Choroid plexus epithelial cell (primary cell): ENCODE measurements at regions not wholly inside any gene's neighbourhood (a gene's known extent, or its start where the extent isn't known, plus 50 kb on each side); places are given as distances from the start of the nearest gene placed in this dataset.

ENCODE experiments used
- DNase-seq: peaks from one replicate; pipeline ENCODE4 v3.0.0-alpha.2; 2010; ENCODE audit warnings: low read depth
- H3K4me3 ChIP-seq: 2 replicates; pipeline ENCODE4 v1.5.1; 2011; ENCODE audit warnings: low read depth, mild to moderate bottlenecking, control low read depth, low read length, moderate library complexity
- TF ChIP-seq, protein P1 (sequence below): conservative IDR thresholded peaks from 2 replicates; pipeline ENCODE4 v1.5.1; 2011; ENCODE audit warnings: low read depth, mild to moderate bottlenecking, control low read depth, inconsistent platforms, low read length, moderate library complexity

DNA sequence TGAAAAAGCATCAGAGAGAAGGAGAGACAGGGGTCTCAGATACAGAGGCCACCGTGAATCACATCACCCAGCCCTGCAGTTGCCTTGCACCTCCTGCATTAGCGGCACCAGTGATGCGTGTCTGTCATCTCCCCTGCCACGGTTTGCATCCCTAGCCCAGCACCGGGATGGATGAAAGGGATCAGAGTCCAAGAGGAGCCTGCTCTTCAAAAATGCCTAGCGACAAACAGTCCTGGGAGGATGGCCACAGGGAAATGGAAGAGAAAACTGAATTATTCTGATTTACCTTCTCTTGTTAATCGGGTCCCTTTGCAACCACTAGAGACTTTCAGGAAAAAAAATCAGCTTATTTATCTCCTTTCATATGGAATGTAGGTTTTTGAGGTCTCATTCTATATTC, 495.6 kb upstream of the KIRREL3 start:
- no peak for DNase-seq
- H3K4me3 ChIP-seq: no peak overlapping the region
- TF ChIP-seq, protein P1, sequence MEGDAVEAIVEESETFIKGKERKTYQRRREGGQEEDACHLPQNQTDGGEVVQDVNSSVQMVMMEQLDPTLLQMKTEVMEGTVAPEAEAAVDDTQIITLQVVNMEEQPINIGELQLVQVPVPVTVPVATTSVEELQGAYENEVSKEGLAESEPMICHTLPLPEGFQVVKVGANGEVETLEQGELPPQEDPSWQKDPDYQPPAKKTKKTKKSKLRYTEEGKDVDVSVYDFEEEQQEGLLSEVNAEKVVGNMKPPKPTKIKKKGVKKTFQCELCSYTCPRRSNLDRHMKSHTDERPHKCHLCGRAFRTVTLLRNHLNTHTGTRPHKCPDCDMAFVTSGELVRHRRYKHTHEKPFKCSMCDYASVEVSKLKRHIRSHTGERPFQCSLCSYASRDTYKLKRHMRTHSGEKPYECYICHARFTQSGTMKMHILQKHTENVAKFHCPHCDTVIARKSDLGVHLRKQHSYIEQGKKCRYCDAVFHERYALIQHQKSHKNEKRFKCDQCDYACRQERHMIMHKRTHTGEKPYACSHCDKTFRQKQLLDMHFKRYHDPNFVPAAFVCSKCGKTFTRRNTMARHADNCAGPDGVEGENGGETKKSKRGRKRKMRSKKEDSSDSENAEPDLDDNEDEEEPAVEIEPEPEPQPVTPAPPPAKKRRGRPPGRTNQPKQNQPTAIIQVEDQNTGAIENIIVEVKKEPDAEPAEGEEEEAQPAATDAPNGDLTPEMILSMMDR: no peak

DNA sequence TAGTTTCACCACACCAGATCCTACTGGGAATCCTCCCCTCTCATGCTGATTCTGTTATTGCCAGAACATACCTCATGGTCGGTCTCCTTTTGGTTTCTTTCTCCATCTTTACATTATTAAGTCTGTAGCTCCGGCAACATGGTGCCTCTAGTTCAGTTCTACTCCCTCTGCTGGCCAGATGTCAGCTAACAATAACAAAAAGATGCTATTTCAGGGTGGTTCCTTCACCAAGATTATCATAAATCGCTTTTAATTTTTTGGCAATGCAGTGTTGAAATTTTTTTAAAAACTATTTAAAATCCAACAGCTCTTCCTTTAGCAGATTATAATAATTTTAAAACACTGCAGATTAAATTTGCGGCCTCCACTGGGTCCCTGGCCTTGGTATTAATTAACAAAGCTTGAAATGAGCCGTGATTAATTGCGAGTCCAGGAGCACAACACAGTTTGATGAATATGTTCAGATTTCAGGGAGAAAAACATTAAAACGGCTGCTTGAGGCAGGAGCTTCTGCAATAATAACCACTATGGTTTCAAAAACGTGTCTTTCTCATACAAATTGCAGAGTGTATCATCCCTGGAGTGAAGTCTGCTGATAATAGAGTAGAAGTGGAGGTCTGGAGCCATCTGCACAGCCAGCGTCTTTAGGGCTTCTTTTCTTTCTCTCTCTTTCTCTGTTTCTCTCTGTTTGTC, 492.9 kb upstream of the KIRREL3 start:
- peak; percentile 14 for DNase-seq
- no peak overlapping the region for H3K4me3 ChIP-seq
- TF ChIP-seq, protein P1: peak; percentile 25

DNA sequence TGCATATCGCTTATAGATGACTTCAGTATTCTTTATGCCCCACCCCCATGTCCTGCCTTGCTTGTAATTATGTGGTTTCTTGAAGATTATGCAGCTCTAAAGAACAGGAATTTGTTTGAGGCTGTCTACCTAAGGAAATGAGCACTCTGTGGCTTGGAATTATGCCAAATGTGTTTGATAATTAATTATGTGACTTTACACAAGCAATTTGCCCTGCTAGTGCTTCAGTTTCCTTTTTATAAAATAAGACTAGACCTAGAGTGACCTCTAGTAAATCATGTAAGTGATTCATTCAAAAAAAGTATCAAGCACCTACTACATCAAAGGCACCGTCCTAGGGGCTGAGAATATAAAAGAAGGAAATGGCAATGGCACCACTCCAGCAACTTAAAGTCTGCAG, 491.5 kb upstream of the KIRREL3 start:
- H3K4me3 ChIP-seq: no peak overlapping the region
- no peak for DNase-seq
- TF ChIP-seq, protein P1: no peak

DNA sequence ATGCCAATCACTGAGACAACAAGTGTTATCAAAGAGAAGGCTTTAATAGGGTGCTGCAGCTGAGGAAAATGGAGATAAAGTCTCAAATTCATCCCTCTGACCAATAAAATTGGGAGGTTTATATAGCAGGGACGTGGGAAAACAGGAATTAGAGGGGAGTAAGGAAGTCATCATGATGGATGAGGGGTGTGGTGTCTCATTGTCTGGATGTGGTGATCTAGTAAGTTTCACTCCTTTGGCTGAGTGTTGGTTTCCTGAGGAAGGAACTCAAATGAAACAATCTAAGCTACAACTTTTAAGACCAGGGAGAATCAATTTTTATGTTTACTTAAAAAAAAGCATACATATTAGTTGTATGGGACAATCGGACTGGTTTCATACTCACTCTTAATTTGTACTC, 491.0 kb upstream of the KIRREL3 start:
- DNase-seq: no peak
- TF ChIP-seq, protein P1: no peak
- no peak overlapping the region for H3K4me3 ChIP-seq

DNA sequence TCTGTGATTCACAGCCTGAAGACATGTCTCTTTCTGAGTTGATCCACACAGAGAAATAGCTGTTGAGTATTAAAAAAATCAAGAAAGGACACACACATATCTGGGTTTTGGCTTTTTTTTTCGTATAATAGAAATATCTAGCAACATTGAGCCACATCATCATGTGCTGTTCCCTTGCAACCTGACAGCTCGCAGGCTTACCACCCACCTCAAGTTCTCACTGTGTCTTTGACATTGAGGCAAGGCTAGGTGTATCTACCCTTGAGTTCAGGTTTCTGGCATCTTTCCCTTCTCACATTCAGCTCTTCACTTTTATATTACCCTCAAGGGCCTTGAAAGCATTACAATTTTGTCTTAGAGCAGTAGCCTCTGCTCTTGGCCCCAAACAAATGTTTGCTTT, 490.3 kb upstream of the KIRREL3 start:
- TF ChIP-seq, protein P1: no peak
- H3K4me3 ChIP-seq: no peak overlapping the region
- DNase-seq: no peak

DNA sequence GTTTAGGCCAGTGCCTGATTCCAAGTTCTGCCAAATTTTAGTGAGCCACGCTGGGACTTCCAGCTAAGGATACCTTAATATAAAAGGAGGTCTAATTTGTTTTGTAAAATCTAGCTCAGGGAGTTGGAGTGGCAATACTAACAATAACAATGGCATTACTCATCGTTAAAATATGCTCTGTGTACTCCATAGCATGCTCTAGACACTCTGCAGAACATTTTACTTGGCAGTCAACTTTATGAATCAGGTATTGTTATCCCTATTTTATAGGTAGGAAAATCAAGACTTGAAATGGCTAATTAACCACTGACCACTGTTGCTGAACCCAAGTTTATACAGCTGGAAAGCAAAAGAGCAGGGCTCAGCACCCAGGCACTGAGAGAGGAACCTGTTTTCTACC, 485.0 kb upstream of the KIRREL3 start:
- no peak overlapping the region for H3K4me3 ChIP-seq
- TF ChIP-seq, protein P1: no peak
- peak; percentile 3 for DNase-seq

DNA sequence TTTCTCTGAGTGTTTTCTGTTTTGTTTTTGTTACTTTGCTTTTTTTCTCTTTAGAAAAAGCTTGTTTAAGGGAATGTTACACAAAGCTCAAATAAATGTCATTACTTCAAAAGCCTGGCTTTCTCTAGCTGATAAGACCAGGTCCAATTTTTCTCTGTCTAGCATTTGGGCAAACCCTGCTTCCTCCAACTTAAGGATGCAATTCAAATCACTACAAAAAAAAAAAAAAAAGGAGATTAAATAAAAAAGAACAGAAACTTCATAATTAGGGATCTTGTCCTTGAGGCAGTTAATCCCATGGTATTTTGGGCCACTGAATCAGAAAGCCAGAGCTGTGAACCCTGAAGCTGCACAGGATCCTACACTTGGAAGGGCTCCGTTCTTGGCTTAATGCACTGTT, 480.8 kb upstream of the KIRREL3 start:
- no peak for DNase-seq
- TF ChIP-seq, protein P1: no peak
- no peak overlapping the region for H3K4me3 ChIP-seq
